Duodenal mucosa (tissue), 2 donors: ENCODE measurements at regions not wholly inside any gene's neighbourhood (a gene's known extent, or its start where the extent isn't known, plus 50 kb on each side); places are given as distances from the start of the nearest gene placed in this dataset.

Experiments
- H3K27ac ChIP-seq: one replicate; pipeline ENCODE4 v1.7.0; 2013; ENCODE audit warnings: low read depth, low read length
- H3K27me3 ChIP-seq, 2 donors: one replicate each; pipeline ENCODE4 v1.7.0; 2013; ENCODE audit warnings: low read length in 2 of 2, control low read depth in 1 of 2; ENCODE audit not compliant: insufficient read depth in 2 of 2, control insufficient read depth in 1 of 2
- H3K36me3 ChIP-seq, 2 donors: one replicate each; pipeline ENCODE4 v1.7.0; 2013; ENCODE audit warnings: low read length in 2 of 2, control low read depth in 1 of 2; ENCODE audit not compliant: insufficient read depth in 2 of 2, control insufficient read depth in 1 of 2
- H3K4me1 ChIP-seq, 2 donors: one replicate each; pipeline ENCODE4 v1.7.0; 2013; ENCODE audit warnings: low read length in 2 of 2, control low read depth in 1 of 2; ENCODE audit not compliant: insufficient read depth in 2 of 2, control insufficient read depth in 1 of 2
- H3K4me3 ChIP-seq, 2 donors: one replicate each; pipeline ENCODE4 v1.7.0; 2013; ENCODE audit warnings: low read length in 2 of 2, low read depth in 1 of 2
- H3K9ac ChIP-seq, 2 donors: one replicate each; pipeline ENCODE4 v1.7.0; 2013; ENCODE audit warnings: low read length in 2 of 2, low read depth in 1 of 2
- H3K9me3 ChIP-seq, 2 donors: one replicate each; pipeline ENCODE4 v1.7.0; 2013; ENCODE audit warnings: low read length in 2 of 2, control low read depth in 1 of 2; ENCODE audit not compliant: control insufficient read depth in 1 of 2

- no peak overlapping the region for H3K4me3 ChIP-seq
- no peaks in the 10 kb centered on the region for H3K4me1 ChIP-seq
- H3K36me3 ChIP-seq: no peaks in the 10 kb centered on the region
- H3K9ac ChIP-seq: no peak overlapping the region
- H3K27ac ChIP-seq: no peak overlapping the region
- H3K9me3 ChIP-seq: no peaks in the 10 kb centered on the region
- no peaks in the 10 kb centered on the region for H3K27me3 ChIP-seq
Measured at GRCh38 chr1:209387969-209388329, 195.6 kb upstream of the CAMK1G start.

- Histone ChIP-seq H3K27ac (no peak overlapping the region), H3K4me3 (no peak overlapping the region), H3K9ac (no peak overlapping the region), H3K27me3 (no peaks in the 10 kb centered on the region), H3K9me3 (no peaks in the 10 kb centered on the region), H3K4me1 (no peaks in the 10 kb centered on the region), H3K36me3 (no peaks in the 10 kb centered on the region)
Measured at GRCh38 chr1:209388358-209388757, 195.2 kb upstream of the CAMK1G start.

DNA sequence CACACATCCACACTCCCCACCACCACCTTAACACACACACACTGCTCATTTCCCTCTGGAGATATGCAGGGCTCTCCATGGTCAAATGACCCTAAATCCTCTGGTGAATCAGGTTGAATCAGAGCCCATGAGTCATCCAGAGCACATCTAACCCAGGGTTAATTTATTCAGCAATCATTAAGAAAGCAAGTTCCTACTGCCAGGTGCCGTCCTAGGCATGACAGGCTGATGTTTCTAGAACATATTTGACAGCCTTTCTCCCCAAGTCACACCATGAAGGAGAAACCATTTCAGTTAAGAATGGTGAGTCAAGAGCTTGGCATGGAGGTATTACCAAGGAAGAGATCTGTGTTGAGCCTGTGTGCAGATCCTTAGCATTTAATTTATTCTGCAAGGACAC lies 194.3 kb upstream of the CAMK1G start:
- H3K4me3 ChIP-seq: no peak overlapping the region
- no peaks in the 10 kb centered on the region for H3K36me3 ChIP-seq
- no peaks in the 10 kb centered on the region for H3K9me3 ChIP-seq
- no peak overlapping the region for H3K9ac ChIP-seq
- no peaks in the 10 kb centered on the region for H3K27me3 ChIP-seq
- no peaks in the 10 kb centered on the region for H3K4me1 ChIP-seq
- H3K27ac ChIP-seq: no peak overlapping the region

GRCh38 chr1:209389975-209390374 lies 193.5 kb upstream of the CAMK1G start:
- H3K27ac ChIP-seq: no peak overlapping the region
- no peaks in the 10 kb centered on the region for H3K4me1 ChIP-seq

DNA sequence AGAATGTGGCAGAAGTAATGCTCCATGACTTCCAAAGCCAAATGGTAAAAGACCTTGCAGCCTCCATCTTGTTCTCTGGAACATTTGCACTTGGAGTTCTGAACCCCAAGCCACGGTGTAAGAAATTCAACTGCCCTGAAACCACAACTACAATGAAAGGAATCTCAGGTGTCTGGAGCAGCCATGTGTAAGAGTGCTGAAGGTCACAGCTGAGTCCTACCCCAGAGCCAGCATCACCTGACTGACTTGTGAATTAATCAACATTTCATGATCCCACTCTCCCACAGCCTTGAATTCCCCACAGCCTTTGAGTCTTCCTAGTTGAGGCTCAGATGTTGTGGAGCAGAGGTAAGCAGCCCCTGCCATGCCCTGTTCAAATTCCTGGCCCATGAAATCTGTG lies 192.8 kb upstream of the CAMK1G start:
- Histone ChIP-seq H3K9me3 (no peaks in the 10 kb centered on the region), H3K4me1 (no peaks in the 10 kb centered on the region), H3K27me3 (no peaks in the 10 kb centered on the region), H3K4me3 (no peak overlapping the region), H3K27ac (no peak overlapping the region), H3K36me3 (no peaks in the 10 kb centered on the region), H3K9ac (no peak overlapping the region)

More at GRCh38 chr1:209389975-209390374, 193.5 kb upstream of the CAMK1G start:
- H3K9ac ChIP-seq: no peak overlapping the region
- no peak overlapping the region for H3K4me3 ChIP-seq
- no peaks in the 10 kb centered on the region for H3K9me3 ChIP-seq
- no peaks in the 10 kb centered on the region for H3K36me3 ChIP-seq
- no peaks in the 10 kb centered on the region for H3K27me3 ChIP-seq

DNA sequence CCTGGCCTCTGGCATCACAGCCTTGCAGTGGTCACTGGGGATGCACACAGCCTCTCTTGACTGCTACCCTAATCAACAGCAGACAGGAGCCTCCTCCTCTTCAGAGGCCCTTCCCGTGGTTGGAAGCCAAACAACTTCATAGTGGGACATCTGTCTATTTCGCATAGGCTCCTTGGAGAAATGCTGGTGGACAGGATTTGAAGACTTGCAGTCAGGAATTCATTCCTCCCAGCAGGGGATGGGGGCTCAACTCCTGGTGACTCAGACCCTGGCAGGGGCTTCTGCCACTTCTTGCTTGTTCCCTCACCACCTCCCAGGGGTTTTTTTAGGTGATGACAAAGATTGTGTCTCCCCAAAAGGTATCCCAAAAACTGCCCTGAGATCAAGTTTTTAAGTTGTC lies 191.7 kb upstream of the CAMK1G start:
- H3K9ac ChIP-seq: no peak overlapping the region
- no peaks in the 10 kb centered on the region for H3K36me3 ChIP-seq
- no peak overlapping the region for H3K27ac ChIP-seq
- H3K4me1 ChIP-seq: no peaks in the 10 kb centered on the region
- H3K9me3 ChIP-seq: no peaks in the 10 kb centered on the region
- no peaks in the 10 kb centered on the region for H3K27me3 ChIP-seq
- no peak overlapping the region for H3K4me3 ChIP-seq

DNA sequence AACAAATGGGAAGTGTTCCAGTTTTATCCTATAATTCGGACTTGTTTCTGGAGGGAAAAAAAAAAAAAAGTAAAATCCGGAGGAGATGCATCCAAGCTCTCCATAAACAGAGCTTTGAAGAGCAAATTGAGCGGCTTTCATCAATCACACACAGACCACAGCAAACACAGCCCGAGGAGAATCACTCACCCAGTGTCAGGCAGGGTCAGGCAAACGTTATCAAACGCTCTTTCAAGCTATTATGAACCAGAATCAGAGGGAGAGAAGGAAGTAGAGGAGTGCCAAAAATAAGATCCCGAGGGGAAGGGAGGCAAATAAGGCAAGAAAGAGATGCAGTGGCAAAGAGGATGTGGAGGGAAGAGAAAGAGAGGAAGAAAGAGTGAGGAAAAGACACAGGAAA lies 188.3 kb upstream of the CAMK1G start:
- H3K9ac ChIP-seq: no peak overlapping the region
- no peak overlapping the region for H3K27ac ChIP-seq

GRCh38 chr1:209397371-209397770 lies 186.1 kb upstream of the CAMK1G start:
- no peaks in the 10 kb centered on the region for H3K36me3 ChIP-seq
- no peaks in the 10 kb centered on the region for H3K4me1 ChIP-seq
- H3K9ac ChIP-seq: no peak overlapping the region
- peaks cover 0 to 4% of the 10 kb centered on the region in 2 donors for H3K27me3 ChIP-seq
- H3K27ac ChIP-seq: no peak overlapping the region
- no peak overlapping the region for H3K4me3 ChIP-seq
- H3K9me3 ChIP-seq: no peaks in the 10 kb centered on the region

More for the DNA sequence above, 188.3 kb upstream of the CAMK1G start:
- Histone ChIP-seq H3K9me3 (no peaks in the 10 kb centered on the region), H3K36me3 (no peaks in the 10 kb centered on the region), H3K4me3 (no peak overlapping the region), H3K4me1 (no peaks in the 10 kb centered on the region), H3K27me3 (no peaks in the 10 kb centered on the region)

- H3K4me3 ChIP-seq: no peak overlapping the region
Measured at GRCh38 chr1:209397910-209398309, 185.6 kb upstream of the CAMK1G start.

GRCh38 chr1:209398313-209398991 lies 185.1 kb upstream of the CAMK1G start:
- Histone ChIP-seq H3K4me3 (no peak overlapping the region), H3K36me3 (no peaks in the 10 kb centered on the region), H3K4me1 (no peaks in the 10 kb centered on the region), H3K9me3 (no peaks in the 10 kb centered on the region), H3K27ac (no peak overlapping the region), H3K27me3 (peaks cover 0 to 4% of the 10 kb centered on the region in 2 donors), H3K9ac (no peak overlapping the region)

More at GRCh38 chr1:209397910-209398309, 185.6 kb upstream of the CAMK1G start:
- Histone ChIP-seq H3K27me3 (peaks cover 0 to 4% of the 10 kb centered on the region in 2 donors), H3K9ac (no peak overlapping the region), H3K36me3 (no peaks in the 10 kb centered on the region), H3K4me1 (no peaks in the 10 kb centered on the region), H3K9me3 (no peaks in the 10 kb centered on the region), H3K27ac (no peak overlapping the region)
